ENCODE measurements at regions not wholly inside any gene's neighbourhood (a gene's known extent, or its start where the extent isn't known, plus 50 kb on each side); places are given as distances from the start of the nearest gene placed in this dataset.

- Mint-ChIP-seq H3K27ac (no peak overlapping the region), H3K4me1 (peaks cover 10% of the 10 kb centered on the region), H3K27me3 (ENCODE audit: low read depth in 3 of 3) (peaks cover 2 to 9% (median 7%) of the 10 kb centered on the region in 3 donors), H3K9me3 (peaks cover 0 to 10% (median 3%) of the 10 kb centered on the region in 7 donors), H3K4me3 (peak overlapping the region in 1 of 2 donors; percentile 9), H3K36me3 (no peaks in the 10 kb centered on the region)
- DNase-seq = no peak
- intact Hi-C loops (cut with micrococcal nuclease) = no loop called here
- H3K27ac ChIP-seq (ENCODE audit: low read depth in 1 of 2, low read length in 2 of 2) = no peak overlapping the region
- no peak overlapping the region for H3K9ac ChIP-seq (ENCODE audit: insufficient read depth, low read length, poor library complexity, severe bottlenecking)
- TF ChIP-seq CTCF (IDR thresholded peaks at IDR 0.05) = no peak
- no peaks in the 10 kb centered on the region for H3K27me3 ChIP-seq (ENCODE audit: control insufficient read depth in 2 of 2, insufficient read depth in 2 of 2, low read length in 2 of 2)
- no peak overlapping the region for H2AFZ ChIP-seq (ENCODE audit: insufficient read depth, low read depth, low read length, poor library complexity, severe bottlenecking)
- peaks cover 6 to 12% of the 10 kb centered on the region in 2 donors for H3K4me1 ChIP-seq (ENCODE audit: control insufficient read depth in 1 of 2, insufficient read depth in 2 of 2, low read length in 2 of 2)
- no peaks in the 10 kb centered on the region for H4K20me1 ChIP-seq (ENCODE audit: insufficient read depth, low read length)
- WGBS (ENCODE audit: insufficient coverage) = 100% methylated on average over 5 of the region's 5 CpGs
- no peak overlapping the region for H3K4me2 ChIP-seq (replicated peaks; ENCODE audit: extremely low read depth, low read length, poor library complexity, severe bottlenecking)
- no peak overlapping the region for H3K4me3 ChIP-seq (replicated peaks in 1 of 3; ENCODE audit: low read depth in 2 of 3, low read length in 3 of 3)
- H3K36me3 ChIP-seq (replicated peaks in 1 of 2; ENCODE audit: control insufficient read depth in 1 of 2, insufficient read depth in 2 of 2, low read length in 2 of 2) = no peaks in the 10 kb centered on the region
- no peaks in the 10 kb centered on the region for H3K79me2 ChIP-seq (ENCODE audit: insufficient read depth, low read length)
- H3K9me3 ChIP-seq (replicated peaks in 1 of 2; ENCODE audit: control insufficient read depth in 1 of 2, insufficient read depth in 1 of 2, low read length in 2 of 2) = no peaks in the 10 kb centered on the region
Measured at GRCh38 chr20:52667358-52667757, 304.8 kb upstream of the TSHZ2 start.

- Histone ChIP-seq H3K4me1 (ENCODE audit: control insufficient read depth in 1 of 2, insufficient read depth in 2 of 2, low read length in 2 of 2) (no peaks in the 10 kb centered on the region), H3K36me3 (replicated peaks in 1 of 2; ENCODE audit: control insufficient read depth in 1 of 2, insufficient read depth in 2 of 2, low read length in 2 of 2) (no peaks in the 10 kb centered on the region), H4K20me1 (ENCODE audit: insufficient read depth, low read length) (no peaks in the 10 kb centered on the region), H3K27ac (ENCODE audit: low read depth in 1 of 2, low read length in 2 of 2) (no peak overlapping the region), H3K9me3 (replicated peaks in 1 of 2; ENCODE audit: control insufficient read depth in 1 of 2, insufficient read depth in 1 of 2, low read length in 2 of 2) (no peaks in the 10 kb centered on the region), H3K4me3 (replicated peaks in 1 of 3; ENCODE audit: low read depth in 2 of 3, low read length in 3 of 3) (no peak overlapping the region), H3K79me2 (ENCODE audit: insufficient read depth, low read length) (no peaks in the 10 kb centered on the region), H3K4me2 (replicated peaks; ENCODE audit: extremely low read depth, low read length, poor library complexity, severe bottlenecking) (no peak overlapping the region), H2AFZ (ENCODE audit: insufficient read depth, low read depth, low read length, poor library complexity, severe bottlenecking) (no peak overlapping the region), H3K27me3 (ENCODE audit: control insufficient read depth in 2 of 2, insufficient read depth in 2 of 2, low read length in 2 of 2) (no peaks in the 10 kb centered on the region), H3K9ac (ENCODE audit: insufficient read depth, low read length, poor library complexity, severe bottlenecking) (no peak overlapping the region)
- Mint-ChIP-seq H3K27ac (no peak overlapping the region), H3K4me3 (no peak overlapping the region), H3K9me3 (peaks cover 0 to 11% (median 3%) of the 10 kb centered on the region in 7 donors), H3K4me1 (peaks cover 2% of the 10 kb centered on the region), H3K27me3 (ENCODE audit: low read depth in 3 of 3) (peaks cover 2 to 10% (median 7%) of the 10 kb centered on the region in 3 donors), H3K36me3 (no peaks in the 10 kb centered on the region)
- DNase-seq = no peak
- intact Hi-C loops (cut with micrococcal nuclease) = no loop called here
- no CpG with 5 or more reads among the region's 1 CpG for WGBS (ENCODE audit: insufficient coverage)
- TF ChIP-seq CTCF (IDR thresholded peaks at IDR 0.05) = no peak
Measured at GRCh38 chr20:52665441-52665840, 306.7 kb upstream of the TSHZ2 start.

Data from CD14-positive monocyte (primary cell).